Endothelial cell of umbilical vein (primary cell): ENCODE measurements at regions not wholly inside any gene's neighbourhood (a gene's known extent, or its start where the extent isn't known, plus 50 kb on each side); places are given as distances from the start of the nearest gene placed in this dataset.

ENCODE experiments used
- POLR2A ChIP-seq: IDR thresholded peaks from 2 replicates; pipeline ENCODE4 v1.6.1; 2012; ENCODE audit warnings: low read depth, mild to moderate bottlenecking, control low read depth, low read length
- TF ChIP-seq, protein P1 (sequence below), 2 donors: IDR thresholded peaks; 1 replicate in 1 of 2; 2 replicates in 1 of 2; pipeline ENCODE4 v1.5.1; 2011; ENCODE audit warnings: low read length in 2 of 2, mild to moderate bottlenecking in 2 of 2, moderate library complexity in 2 of 2, control low read depth in 1 of 2, inconsistent platforms in 1 of 2, low read depth in 1 of 2; ENCODE audit not compliant: insufficient read depth in 1 of 2; ENCODE audit errors: extremely low read depth in 1 of 2
- TF ChIP-seq, protein P2 (sequence below): IDR thresholded peaks from 2 replicates; pipeline ENCODE4 v1.6.1; 2011; ENCODE audit not compliant: insufficient read depth, insufficient read length

DNA sequence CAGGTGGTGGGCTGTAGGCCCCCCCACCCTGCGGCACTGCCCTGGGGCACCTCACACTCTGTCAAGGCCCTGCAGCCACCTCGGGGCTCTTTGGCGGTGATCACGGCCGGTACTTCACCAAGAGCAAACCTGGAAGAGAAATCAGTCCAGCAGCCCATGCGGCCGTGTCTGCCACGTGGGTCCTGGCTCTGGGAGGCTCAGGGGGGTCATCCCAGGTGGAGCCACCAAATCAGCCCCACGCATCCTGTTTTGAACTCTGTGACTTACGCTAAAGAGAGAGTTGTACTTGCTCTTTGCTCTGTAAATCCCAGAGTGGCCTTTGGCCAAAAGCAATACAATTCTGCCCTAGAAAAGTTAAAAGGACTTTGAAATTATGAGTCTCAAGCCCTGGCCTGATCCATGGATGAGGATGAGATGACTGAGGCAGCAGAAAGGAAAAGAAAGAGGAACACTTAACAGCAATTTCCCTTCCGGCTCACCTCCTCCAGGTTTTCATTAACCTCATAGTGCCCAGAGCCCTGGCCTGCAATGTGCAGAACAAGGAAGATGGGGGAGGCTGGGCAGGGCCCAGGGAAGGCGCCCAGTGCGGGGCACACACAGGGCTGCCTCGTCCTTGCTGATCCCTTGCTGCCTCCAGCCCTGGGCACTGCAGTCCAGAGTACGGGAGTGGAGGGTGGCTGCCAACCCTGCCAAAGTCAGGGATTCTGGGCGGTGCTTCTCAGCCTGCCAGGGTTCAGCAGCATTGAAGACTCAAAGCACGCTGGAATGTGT is 337.0 kb downstream of the MATN1 start:
- TF ChIP-seq, protein P1, sequence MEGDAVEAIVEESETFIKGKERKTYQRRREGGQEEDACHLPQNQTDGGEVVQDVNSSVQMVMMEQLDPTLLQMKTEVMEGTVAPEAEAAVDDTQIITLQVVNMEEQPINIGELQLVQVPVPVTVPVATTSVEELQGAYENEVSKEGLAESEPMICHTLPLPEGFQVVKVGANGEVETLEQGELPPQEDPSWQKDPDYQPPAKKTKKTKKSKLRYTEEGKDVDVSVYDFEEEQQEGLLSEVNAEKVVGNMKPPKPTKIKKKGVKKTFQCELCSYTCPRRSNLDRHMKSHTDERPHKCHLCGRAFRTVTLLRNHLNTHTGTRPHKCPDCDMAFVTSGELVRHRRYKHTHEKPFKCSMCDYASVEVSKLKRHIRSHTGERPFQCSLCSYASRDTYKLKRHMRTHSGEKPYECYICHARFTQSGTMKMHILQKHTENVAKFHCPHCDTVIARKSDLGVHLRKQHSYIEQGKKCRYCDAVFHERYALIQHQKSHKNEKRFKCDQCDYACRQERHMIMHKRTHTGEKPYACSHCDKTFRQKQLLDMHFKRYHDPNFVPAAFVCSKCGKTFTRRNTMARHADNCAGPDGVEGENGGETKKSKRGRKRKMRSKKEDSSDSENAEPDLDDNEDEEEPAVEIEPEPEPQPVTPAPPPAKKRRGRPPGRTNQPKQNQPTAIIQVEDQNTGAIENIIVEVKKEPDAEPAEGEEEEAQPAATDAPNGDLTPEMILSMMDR (IDR thresholded peaks at IDR 0.05; ENCODE audit: extremely low read depth in 1 of 2, insufficient read depth in 1 of 2, low read depth in 1 of 2, low read length in 2 of 2), result no peak
- TF ChIP-seq POLR2A, result no peak
- TF ChIP-seq, protein P2, sequence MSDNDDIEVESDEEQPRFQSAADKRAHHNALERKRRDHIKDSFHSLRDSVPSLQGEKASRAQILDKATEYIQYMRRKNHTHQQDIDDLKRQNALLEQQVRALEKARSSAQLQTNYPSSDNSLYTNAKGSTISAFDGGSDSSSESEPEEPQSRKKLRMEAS, result no peak
